ENCODE measurements at regions not wholly inside any gene's neighbourhood (a gene's known extent, or its start where the extent isn't known, plus 50 kb on each side); places are given as distances from the start of the nearest gene placed in this dataset.

DNA sequence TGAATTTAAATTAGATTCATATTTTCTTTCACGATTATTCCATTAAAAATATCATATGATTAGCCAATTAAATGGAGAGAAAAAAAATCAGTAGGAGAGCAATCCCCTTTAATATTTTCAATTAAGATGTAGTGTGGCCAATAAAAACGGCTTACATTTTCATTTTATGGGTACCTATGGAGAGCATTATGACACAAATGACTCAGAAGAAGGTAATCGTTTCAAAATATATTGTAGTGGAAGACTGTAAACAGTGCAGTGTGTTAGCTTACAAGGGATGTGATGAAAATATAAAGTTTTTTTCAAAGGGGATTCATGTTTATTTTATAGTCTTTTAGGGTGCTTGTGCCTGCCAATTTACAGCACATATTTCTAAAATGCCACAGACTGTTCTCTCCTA lies 1507.4 kb upstream of the CELF4 start:
- DNase-seq = no peak

DNA sequence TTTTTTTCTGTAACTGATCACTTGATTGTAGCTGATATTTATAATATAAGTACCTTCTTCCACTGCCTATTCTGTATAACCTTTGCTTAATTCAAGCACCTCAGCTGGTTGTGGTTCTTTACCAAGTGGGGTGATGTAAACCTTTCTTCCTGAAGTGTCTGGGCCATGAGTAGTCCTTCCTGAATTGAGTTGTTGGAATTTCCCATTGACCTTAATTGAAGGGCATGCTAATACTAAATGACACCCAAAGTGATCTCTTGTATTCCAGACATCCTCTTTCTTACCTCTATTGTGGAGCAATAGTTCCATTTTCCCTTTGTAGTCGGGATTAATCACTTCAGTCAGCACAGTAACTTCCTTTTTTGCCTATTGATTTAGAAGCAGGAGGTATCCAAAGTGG lies 1496.8 kb upstream of the CELF4 start:
- no peak for DNase-seq

DNA sequence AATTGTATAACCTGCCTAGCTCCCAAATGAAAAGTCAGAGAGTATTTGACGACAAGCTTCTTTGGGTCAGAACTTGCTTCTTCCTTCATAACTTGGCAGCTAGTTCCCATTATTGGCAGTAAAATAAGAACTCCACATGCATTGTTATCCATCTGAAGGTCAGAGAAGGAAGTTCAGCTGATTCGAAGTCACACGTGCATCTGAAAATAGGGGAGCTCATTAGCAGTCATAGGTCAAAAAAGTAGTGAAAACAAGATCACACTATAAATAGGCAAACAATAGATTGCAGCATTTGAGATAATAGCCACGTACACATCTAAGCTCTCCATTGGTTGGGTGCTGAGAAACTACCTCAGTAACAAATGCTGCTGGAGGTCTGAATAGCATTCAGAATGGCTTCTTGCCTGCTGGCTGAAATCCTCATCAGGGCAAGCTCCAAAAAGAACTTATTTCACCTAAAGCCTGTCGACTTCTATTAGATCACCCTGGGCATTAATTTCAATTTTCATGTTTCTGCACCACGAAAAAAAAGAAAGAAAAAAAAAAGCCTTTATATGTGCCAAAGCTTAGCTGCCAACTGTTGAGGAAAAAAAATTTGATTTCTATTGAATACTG lies 1492.9 kb upstream of the CELF4 start:
- DNase-seq = no peak

DNA sequence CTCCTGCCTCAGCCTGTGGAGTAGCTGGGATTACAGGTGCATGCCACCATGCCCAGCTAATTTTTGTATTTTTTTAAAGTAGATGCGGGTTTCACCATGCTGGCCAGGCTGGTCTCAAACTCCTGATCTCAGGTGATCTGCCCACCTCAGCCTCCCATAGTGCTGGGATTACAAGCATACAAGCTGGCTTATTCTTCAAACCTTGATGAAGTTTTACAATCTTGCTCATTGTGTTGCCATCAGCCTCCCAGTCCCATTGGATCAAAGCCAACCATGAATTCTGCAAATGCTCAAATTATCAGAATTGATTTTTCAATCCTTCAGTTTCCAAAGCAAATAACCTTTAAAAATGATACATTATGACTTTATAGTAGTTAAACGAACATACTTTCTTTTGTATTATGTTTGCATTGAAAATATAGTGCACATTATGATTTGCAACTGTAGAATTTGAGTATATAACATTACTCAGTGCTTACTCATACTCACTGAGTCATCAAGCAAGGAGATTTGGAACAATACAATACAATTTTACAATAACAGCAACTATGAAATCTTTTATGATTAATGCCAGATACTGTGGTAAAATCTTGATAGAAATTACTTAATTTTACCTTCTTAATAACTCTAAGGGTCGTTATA lies 1491.9 kb upstream of the CELF4 start:
- DNase-seq = no peak

DNA sequence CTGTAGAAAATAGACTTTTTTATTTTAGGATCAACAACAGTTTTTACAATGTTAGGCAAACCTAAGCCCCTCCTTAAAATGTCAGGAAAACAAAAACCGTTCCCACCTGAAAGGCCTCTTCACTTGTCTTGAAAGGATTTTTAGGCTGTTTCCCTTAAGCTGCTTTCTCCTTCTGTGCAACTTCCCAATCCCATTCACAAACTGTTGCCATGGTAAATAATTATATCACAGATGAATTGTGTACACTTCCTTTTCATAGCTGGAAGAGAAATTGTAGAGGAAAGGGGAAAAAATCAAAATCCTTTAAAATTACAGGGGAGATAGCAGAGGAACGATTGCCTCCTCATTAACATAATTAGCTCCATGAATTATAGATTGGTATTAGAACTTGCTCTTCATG lies 1488.0 kb upstream of the CELF4 start:
- DNase-seq = no peak

DNA sequence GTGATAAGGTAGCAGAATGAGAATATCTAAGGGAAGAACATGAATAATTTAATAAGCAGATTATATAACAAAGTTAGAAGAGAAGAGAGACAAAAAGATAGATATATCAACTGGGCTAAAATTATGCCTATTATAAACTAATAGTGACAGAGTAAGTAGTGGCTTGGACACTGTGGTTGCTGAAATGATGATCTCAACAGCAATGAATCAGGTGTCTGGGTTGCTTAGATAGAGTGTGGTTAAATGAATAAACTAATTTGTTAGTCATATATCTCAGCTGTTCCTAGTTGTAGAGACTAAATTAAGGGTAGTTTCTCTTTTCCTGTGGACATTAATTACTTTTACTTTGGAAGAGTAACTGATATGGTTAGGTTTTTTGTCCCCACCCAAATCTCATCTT lies 1485.4 kb upstream of the CELF4 start:
- no peak for DNase-seq

DNA sequence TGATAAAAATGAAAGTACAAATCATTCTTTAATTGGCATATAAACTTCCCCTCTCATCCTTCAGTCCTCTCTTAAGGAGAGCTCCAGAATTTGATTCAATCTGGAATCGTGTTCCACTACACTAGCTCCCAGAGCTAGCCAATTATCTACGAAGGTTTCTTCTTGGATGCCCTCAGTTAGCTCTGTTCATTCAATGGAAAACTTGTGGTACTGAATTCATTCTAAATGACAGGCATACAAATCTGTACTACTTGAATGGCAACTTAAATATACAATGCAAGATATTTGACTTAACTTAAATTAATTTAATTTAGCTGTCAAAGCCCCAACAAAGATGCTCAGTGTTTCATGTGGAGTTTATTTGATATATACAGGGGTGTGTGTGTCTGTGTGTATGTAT lies 1474.2 kb upstream of the CELF4 start:
- no peak for DNase-seq

DNA sequence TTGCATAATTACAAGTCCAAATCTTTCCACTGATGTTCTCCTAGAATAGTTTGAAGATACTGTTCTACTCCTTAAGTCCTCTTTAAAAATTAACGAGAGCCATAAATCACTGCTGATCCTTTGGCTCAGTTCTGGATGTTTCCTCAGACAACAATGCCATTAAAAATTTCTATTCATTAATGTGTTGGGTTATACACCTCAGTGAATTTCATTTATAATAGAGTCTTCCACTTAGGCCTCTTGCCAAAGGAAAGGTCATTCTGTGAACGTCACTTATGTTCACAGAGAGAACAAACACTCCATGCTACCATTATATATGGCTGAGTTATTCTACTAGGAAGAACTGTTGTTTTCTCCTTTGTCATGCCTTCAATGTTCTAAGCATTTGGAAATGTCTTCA lies 1472.3 kb upstream of the CELF4 start:
- DNase-seq = no peak

DNA sequence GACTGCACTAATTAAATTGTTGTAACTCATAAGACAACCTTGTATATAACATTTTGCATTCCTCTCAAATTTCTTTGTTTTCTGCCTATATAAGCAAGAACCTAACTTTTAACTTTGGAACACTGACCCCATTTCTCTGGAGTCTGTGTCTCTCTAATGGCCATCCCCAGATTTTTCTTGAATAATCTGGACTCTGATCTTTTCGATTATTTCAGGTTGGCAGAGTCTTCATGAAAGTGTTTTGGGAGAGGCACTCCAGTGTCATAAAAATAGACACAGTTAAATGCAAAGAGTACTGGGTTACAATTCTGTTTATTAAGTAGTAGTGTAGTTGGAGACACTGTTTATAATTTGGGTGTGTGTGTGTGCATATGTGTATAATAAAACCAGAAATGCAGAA lies 1467.7 kb upstream of the CELF4 start:
- DNase-seq = no peak

DNA sequence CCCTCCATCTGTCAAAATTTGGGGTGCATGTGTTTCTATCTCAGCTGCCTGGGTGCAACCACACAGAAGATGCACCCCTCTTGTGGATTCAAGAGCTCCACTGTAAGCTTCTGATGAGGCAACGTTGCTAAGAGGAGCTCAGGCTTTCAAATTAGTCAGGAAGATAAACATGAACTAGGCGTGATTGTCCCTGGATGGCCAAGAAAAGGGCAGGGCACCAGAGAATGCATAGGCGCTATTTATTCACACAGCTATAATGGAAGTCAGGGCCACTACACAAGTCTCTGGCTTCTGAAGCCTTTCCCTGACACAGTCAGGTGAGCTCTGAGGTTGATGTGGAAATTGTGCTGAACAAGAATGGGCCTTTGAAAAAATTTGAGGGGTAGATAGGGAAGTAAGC lies 1466.0 kb upstream of the CELF4 start:
- no peak for DNase-seq

DNA sequence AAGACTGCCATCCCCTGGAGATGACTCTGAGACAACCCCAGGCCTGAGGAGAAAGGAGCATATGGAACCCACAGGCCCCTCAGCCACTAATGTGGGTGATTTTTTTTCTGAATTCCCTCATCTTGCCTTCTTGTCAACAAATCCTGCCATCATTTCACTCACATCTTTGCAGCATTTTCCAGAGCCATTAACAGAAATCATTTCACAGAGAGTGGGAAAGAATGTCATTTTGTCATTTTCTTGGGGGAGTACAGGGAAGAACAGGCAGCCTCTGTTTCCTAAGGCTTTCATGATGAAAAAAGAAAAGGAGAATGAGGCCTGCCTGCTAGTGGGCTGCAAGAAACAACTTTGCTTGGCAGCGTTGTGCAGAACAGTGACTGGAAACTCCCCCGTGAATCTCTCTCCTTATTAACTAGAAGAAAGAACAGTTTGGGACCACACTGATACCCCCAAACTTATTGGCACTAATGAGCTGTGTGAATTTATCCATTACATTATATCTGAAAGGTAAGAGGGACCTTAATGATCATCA lies 1464.6 kb upstream of the CELF4 start:
- no peak for DNase-seq

DNA sequence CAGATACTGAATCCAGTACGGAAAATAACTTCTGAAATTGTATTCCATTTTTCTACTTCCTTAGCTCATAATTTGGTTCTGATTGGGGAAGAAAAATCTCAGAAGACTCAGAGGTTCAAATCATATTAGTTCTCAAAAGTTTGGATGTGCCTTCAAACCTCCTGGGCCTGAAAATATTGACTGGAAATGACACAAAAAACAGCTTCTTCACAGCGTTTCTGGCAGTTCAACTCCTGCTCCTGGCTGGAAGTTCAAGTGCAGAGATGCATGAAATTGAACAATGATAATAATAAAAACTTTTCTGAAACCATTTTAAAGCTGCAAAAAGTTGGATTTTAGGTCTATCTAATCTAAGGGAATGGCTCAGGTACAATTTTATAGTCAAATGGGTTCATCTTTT lies 1459.9 kb upstream of the CELF4 start:
- DNase-seq = no peak

DNA sequence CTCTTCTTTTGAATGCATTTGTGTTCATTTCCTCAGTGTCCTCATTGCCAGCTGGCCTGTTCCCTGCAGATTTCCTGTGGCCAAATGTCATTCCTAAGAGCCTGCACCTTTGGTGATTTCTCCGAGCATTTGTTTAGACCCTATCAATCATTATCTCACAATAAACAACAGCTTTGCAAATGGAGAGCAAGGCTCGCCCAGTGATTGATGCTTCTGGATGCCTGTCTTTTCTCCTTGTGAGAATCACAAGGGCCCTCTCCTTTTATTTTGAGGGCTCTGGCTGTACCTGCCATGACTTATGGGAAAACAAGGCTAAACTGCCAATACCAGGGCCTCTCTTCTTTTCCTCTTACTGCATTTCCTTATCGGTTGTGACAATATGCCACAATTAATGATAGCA lies 1454.4 kb upstream of the CELF4 start:
- DNase-seq = no peak

DNA sequence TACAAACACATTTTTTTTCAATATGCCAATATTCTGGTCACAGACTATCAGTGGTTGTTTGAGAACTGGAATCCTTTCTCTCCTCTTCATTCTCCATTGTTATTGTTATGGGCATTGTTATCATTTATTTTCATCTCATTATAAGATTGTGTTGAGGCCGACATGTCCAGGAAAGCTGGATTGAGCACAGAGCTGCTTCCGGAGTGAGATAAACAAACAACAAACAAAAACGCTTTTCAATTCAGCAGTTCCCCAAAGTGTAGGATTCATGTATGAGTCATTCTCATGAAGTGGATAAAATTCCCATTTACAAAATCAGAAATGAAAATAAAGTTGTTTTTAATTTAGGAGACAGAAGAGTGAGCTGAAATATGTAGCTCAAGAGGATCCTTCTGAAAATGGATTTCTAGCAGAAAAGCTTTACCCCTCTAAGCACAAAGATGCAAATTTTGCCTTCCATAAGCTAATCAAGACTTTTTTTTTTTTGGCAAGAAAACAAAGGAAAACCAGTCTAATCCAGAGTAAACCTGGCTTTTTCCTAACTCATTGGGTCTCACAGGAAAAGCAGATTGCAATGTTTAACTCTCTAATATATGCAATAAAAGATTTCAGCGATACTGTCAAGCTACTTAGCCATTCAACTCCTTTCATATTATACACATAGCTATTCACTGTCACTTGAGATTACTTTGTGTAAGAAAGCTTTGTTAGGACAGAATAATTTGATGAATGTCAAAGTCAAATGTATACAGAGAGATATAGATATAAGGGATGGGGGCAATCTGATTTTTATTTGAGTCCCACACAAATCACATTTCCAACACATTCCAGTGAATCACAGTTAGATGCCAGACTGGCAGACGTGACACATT lies 1441.7 kb upstream of the CELF4 start:
- DNase-seq = no peak

DNA sequence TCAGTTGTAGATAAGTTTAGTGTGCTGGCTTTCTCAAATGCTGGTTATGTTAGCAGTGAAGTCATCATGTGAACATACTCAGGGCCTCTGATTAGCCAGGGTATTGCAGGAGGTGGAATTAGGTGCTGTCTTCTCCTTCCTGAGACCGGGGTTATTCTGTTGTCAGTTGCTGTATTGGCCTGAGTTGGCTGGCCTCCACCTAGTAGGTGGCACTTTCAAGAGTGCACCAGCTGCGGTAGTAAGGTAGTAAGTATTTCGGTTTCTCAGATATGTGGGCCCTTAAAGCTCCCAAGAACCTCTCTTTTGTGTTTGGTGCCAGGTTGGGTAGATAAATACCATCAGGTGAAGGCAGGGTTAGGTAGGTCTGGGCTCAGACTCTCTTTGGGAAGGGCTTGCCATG lies 1430.5 kb upstream of the CELF4 start:
- no peak for DNase-seq

DNA sequence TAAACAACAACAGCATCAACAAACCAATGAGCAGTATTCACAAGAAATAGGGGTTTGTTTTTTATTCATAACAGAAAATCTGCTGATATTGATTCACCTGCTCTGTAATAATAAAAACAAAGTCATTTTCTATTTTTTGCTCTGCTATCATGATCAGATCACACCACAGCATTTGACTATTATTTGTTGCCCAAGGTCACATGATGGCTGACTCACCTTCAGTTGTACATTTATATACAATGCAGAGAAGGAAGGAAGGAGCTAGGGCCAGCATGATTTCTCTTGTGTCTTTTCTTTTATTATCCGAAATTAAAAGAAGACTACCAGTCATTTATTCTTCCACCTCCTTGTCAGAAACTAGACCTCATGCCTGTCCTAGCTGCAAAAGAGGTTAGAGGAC lies 1427.7 kb upstream of the CELF4 start:
- DNase-seq = no peak

DNA sequence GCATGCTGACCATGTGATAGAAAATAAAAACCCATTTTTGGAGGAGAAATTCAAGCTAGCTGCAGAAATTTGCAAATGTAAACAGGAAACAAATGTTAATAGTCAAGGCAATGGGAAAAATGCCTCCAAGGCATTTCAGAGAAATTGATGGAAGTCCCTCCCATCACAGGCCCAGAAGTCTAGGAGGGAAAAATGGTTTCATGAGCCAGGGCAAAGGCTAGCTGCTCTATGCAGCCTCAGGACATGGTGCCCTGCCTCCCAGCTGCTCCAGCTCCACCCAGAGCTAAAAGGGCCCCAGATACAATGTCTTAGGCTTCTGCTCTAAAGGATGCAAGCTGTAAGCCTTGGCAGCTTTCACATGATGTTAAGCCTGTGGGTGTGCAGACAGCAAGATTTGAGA lies 1419.4 kb upstream of the CELF4 start:
- no peak for DNase-seq

DNA sequence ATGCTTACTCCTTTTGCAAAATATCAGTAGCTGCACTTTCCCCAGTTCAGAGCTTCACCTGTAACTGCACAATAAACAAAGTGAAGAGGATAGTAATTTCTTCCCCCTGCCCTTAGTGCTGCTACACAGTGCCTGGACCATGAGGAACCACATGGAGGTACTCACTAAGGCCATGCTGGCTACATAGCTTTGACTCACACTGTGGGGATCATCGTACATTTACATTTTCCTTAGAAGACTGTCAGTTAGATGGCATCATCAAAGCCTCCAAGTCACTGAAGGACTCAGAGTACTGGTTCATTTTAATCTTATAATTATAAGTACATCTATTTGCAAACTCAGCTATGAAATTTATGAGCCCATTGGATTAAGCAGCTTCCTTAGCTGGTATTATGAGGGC lies 1416.5 kb upstream of the CELF4 start:
- DNase-seq = no peak

DNA sequence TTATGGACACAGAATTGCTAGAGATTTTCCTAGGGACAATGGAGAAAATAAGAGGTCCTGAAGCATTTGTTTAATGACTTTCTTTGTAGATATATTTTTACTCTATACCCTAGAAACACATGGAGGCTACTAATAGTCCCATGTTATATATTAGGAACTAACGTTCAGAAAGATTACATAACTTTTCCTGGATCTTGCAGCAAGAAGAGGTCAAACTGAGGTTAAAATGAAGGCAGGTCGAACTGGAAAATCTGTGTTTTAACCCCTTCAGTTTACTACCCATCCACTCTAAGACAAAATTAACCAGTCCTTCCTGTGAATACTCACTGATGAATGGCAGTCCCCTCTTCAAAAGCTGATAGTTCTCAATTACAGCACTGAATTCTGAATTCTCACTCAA lies 1415.8 kb upstream of the CELF4 start:
- no peak for DNase-seq

DNA sequence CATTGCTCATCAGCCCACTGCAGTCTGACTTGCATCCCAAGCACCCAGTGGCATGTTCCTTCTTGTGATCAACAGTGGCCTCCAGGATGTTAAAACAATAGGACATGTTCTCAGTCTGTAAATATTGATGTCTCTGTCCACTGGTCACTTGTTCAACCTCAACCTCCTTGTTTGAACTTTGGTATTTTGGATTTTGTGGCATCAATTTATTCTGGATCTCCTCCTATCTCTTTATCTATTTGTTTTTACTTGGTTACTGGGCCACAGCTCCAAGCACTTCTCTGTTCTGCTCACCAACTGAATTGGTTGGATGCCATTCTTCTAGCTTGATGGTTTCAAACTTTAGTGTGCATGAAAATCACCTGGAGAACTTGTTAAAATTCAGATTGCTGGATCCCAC lies 1414.8 kb upstream of the CELF4 start:
- DNase-seq = no peak

DNA sequence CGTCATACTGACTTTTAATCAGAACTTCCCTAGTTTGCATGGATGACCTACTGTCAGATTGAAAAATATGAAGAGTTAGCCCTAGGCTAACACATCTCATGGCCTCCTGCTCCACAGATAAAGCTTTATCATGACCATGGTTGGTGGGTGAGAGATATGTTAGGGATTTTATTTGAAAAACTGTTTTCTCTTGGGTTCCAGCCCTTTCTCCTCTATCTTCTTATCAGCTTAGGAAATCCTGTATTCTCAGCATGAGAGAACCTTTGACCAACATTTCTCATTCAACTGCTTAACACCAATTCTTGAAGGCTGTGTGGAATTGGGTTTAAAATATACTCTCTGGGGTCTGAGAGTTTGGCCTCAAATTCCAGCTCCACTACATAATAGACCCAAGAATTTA lies 1407.0 kb upstream of the CELF4 start:
- no peak for DNase-seq

DNA sequence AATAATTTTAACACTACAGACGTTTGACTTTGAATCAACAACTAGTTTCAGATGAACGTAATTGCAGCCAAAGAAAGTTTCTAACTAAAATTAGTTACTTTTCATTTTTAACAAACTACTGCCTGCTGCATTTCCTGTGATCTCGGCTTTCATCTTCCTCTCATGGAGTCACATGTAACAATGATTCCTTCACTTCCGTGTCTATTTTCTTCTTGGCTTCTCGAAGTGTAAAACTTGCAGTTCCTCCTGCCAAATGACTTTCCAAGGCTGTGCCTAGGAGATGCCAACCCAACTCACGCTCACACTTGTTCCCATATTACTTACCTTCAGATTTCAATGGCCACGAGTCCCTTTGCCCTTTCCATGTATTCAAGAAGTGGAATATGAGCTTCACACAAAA lies 1406.3 kb upstream of the CELF4 start:
- DNase-seq = no peak

DNA sequence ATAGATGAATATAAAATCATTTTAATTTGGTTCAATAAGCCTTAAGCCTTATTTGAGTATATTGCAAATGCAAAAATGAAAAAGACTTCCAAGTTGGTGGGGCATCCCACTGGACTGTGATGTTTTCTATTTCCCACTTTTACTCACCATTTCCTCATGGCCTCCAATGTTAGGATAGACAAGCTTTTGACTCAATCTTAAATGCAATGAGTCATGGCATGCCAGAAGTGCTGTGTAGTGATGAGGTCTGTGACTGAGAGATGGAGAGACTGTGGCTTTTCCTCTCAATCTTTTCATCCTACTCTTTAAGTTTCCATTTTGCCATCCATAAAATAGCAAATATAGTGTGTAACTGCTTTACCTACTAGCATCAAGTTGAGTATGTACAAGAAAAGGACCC lies 1401.2 kb upstream of the CELF4 start:
- no peak for DNase-seq
